H9 (cell line): ENCODE measurements at regions not wholly inside any gene's neighbourhood (a gene's known extent, or its start where the extent isn't known, plus 50 kb on each side); places are given as distances from the start of the nearest gene placed in this dataset.

Experiments used
- DNase-seq: peaks from one replicate; pipeline ENCODE4 v3.0.0-alpha.2; 2017
- H2AFZ ChIP-seq: one replicate; pipeline ENCODE4 v1.6.1; 2013; ENCODE audit warnings: mild to moderate bottlenecking, low read length, control low read depth, moderate library complexity
- H2AK5ac ChIP-seq: 2 replicates; pipeline ENCODE4 v1.6.1; 2013; ENCODE audit warnings: low read length, control low read depth, mixed read lengths; ENCODE audit not compliant: insufficient read length
- H2BK120ac ChIP-seq: one replicate; pipeline ENCODE4 v1.6.1; 2013; ENCODE audit warnings: low read depth, mild to moderate bottlenecking, low read length, control low read depth, inconsistent platforms; ENCODE audit not compliant: poor library complexity, severe bottlenecking
- H2BK12ac ChIP-seq: 2 replicates; pipeline ENCODE4 v1.6.1; 2013; ENCODE audit warnings: low read length, control low read depth, mixed read lengths, low read depth; ENCODE audit not compliant: insufficient read length
- H2BK15ac ChIP-seq: 2 replicates; pipeline ENCODE4 v1.6.1; 2013; ENCODE audit warnings: low read depth, low read length, control low read depth
- H2BK20ac ChIP-seq: one replicate; pipeline ENCODE4 v1.6.1; 2013; ENCODE audit warnings: low read depth, mild to moderate bottlenecking, low read length, control low read depth, inconsistent platforms; ENCODE audit not compliant: poor library complexity, severe bottlenecking
- H2BK5ac ChIP-seq: 2 replicates; pipeline ENCODE4 v1.6.1; 2013; ENCODE audit warnings: low read length, control low read depth, mixed read lengths; ENCODE audit not compliant: insufficient read length
- H3K14ac ChIP-seq: 2 replicates; pipeline ENCODE4 v1.6.1; 2013; ENCODE audit warnings: low read length, control low read depth; ENCODE audit not compliant: insufficient read depth
- H3K18ac ChIP-seq: 2 replicates; pipeline ENCODE4 v1.6.1; 2013; ENCODE audit warnings: low read depth, mild to moderate bottlenecking, mixed read lengths, low read length, control low read depth; ENCODE audit not compliant: insufficient read length
- H3K23ac ChIP-seq: 2 replicates; pipeline ENCODE4 v1.6.1; 2013; ENCODE audit warnings: low read length, control low read depth, mixed read lengths, low read depth; ENCODE audit not compliant: insufficient read length
- H3K23me2 ChIP-seq: 2 replicates; pipeline ENCODE4 v1.6.1; 2013; ENCODE audit warnings: low read depth, mild to moderate bottlenecking, mixed read lengths, low read length, control low read depth; ENCODE audit not compliant: insufficient read length, poor library complexity, severe bottlenecking
- H3K27ac ChIP-seq: 2 replicates; pipeline ENCODE4 v1.5.1; 2013; ENCODE audit warnings: low read length, control low read depth, mixed read lengths, low read depth; ENCODE audit not compliant: insufficient read length
- H3K27me3 ChIP-seq: 2 replicates; pipeline ENCODE4 v1.6.1; 2013; ENCODE audit warnings: low read length, control low read depth, inconsistent platforms; ENCODE audit not compliant: insufficient read depth
- H3K4ac ChIP-seq: 2 replicates; pipeline ENCODE4 v1.6.1; 2013; ENCODE audit warnings: low read depth, mild to moderate bottlenecking, control low read depth, inconsistent platforms, low read length, moderate library complexity
- H3K4me1 ChIP-seq: 2 replicates; pipeline ENCODE4 v1.6.1; 2013; ENCODE audit warnings: low read length, control low read depth, inconsistent platforms; ENCODE audit not compliant: insufficient read depth
- H3K4me2 ChIP-seq: 2 replicates; pipeline ENCODE4 v1.6.1; 2013; ENCODE audit warnings: low read length, control low read depth, mixed read lengths; ENCODE audit not compliant: insufficient read length, insufficient read depth
- H3K56ac ChIP-seq: 2 replicates; pipeline ENCODE4 v1.6.1; 2013; ENCODE audit warnings: low read depth, mild to moderate bottlenecking, mixed read lengths, low read length, control low read depth; ENCODE audit not compliant: insufficient read length
- H3K79me1 ChIP-seq: 2 replicates; pipeline ENCODE4 v1.6.1; 2013; ENCODE audit warnings: low read depth, mild to moderate bottlenecking, moderate library complexity, low read length, control low read depth, inconsistent platforms; ENCODE audit not compliant: insufficient read depth, poor library complexity, severe bottlenecking
- H3K79me2 ChIP-seq: 2 replicates; pipeline ENCODE4 v1.6.1; 2013; ENCODE audit warnings: low read length, control low read depth, inconsistent platforms; ENCODE audit not compliant: insufficient read depth
- H3K9ac ChIP-seq: 2 replicates; pipeline ENCODE4 v1.6.1; 2013; ENCODE audit warnings: low read length, control low read depth, mixed read lengths; ENCODE audit not compliant: insufficient read length; ENCODE audit errors: extremely low read depth
- H3K9me3 ChIP-seq: one replicate; pipeline ENCODE4 v1.6.1; 2013; ENCODE audit warnings: low read depth, low read length, inconsistent platforms; ENCODE audit not compliant: control insufficient read depth
- H3T11ph ChIP-seq: one replicate; pipeline ENCODE4 v1.6.1; 2013; ENCODE audit warnings: mild to moderate bottlenecking, low read length, control low read depth, inconsistent platforms
- H4K20me1 ChIP-seq: one replicate; pipeline ENCODE4 v1.6.1; 2013; ENCODE audit not compliant: control insufficient read depth, insufficient read length, insufficient read depth
- H4K5ac ChIP-seq: 2 replicates; pipeline ENCODE4 v1.6.1; 2013; ENCODE audit warnings: low read depth, mild to moderate bottlenecking, mixed read lengths, low read length, control low read depth; ENCODE audit not compliant: insufficient read length
- H4K8ac ChIP-seq: replicated peaks from 2 replicates; pipeline ENCODE4 v1.6.1; 2013; ENCODE audit warnings: low read length, control low read depth, mixed read lengths, low read depth; ENCODE audit not compliant: insufficient read length
- H4K91ac ChIP-seq: 2 replicates; pipeline ENCODE4 v1.6.1; 2013; ENCODE audit warnings: low read depth, mild to moderate bottlenecking, moderate library complexity, mixed read lengths, low read length, control low read depth; ENCODE audit not compliant: insufficient read length
- H3K27ac Mint-ChIP-seq, 3 experiments: 2 replicates in 2 of 3; 3 replicates in 1 of 3; pipeline ENCODE4 v1.8.0; 2020 to 2021; ENCODE audit warnings: mixed read lengths in 3 of 3, mild to moderate bottlenecking in 1 of 3, moderate library complexity in 1 of 3
- H3K27me3 Mint-ChIP-seq: 2 replicates; pipeline ENCODE4 v1.8.0; 2021; ENCODE audit warnings: low read depth, mild to moderate bottlenecking, moderate library complexity, mixed read lengths
- H3K36me3 Mint-ChIP-seq, 3 experiments: 2 replicates in 2 of 3; 3 replicates in 1 of 3; pipeline ENCODE4 v1.8.0; 2020 to 2021; ENCODE audit warnings: low read depth in 3 of 3, mixed read lengths in 3 of 3; ENCODE audit not compliant: insufficient read depth in 1 of 3
- H3K4me1 Mint-ChIP-seq, 2 experiments: 2 replicates each; pipeline ENCODE4 v1.8.0; 2020; ENCODE audit warnings: mixed read lengths in 2 of 2
- H3K4me3 Mint-ChIP-seq, 2 experiments: 2 replicates in 1 of 2; 3 replicates in 1 of 2; pipeline ENCODE4 v1.8.0; 2020 to 2021; ENCODE audit warnings: mild to moderate bottlenecking in 2 of 2, mixed read lengths in 2 of 2, moderate library complexity in 1 of 2
- H3K9me3 Mint-ChIP-seq, 2 experiments: 2 replicates in 1 of 2; 3 replicates in 1 of 2; pipeline ENCODE4 v1.8.0; 2020; ENCODE audit warnings: mild to moderate bottlenecking in 2 of 2, mixed read lengths in 2 of 2, moderate library complexity in 1 of 2
- CTCF ChIP-seq: fragments of 200-600 bp; sonication (generic); conservative IDR thresholded peaks from 3 replicates; pipeline ENCODE4 v1.8.0; 2021; ENCODE audit warnings: antibody characterized with exemption, mild to moderate bottlenecking
- WGBS: extraction: QIAGEN DNeasy Blood & Tissue Kit; methylation state at CpG from one replicate; pipeline ENCODE4 v1.1.7; 2013; ENCODE audit warnings: missing lambda C conversion rate, low lambda C conversion rate, mixed read lengths; ENCODE audit not compliant: insufficient read length; ENCODE audit errors: extremely low coverage; 5-methylcytosine and 5-hydroxymethylcytosine counted together

GRCh38 chr13:80477661-80478443, 136.9 kb upstream of the SPRY2 start:
- H2BK20ac ChIP-seq = no peak overlapping the region
- no peak overlapping the region for H3T11ph ChIP-seq
- H2AK5ac ChIP-seq = no peak overlapping the region
- H3K4me1 Mint-ChIP-seq = no peaks in the 10 kb centered on the region
- H3K36me3 Mint-ChIP-seq = no peaks in the 10 kb centered on the region
- H3K27ac Mint-ChIP-seq = peak overlapping the region in 1 of 3 experiments; percentile 30; a peak in 1 of 7 replicates
- H3K27me3 ChIP-seq = no peaks in the 10 kb centered on the region
- no peak overlapping the region for H3K23ac ChIP-seq
- no peak overlapping the region for H2BK12ac ChIP-seq
- H4K91ac ChIP-seq = no peak overlapping the region
- no peak overlapping the region for H4K5ac ChIP-seq
- no peak overlapping the region for H2BK120ac ChIP-seq
- no peak overlapping the region for H3K14ac ChIP-seq
- H3K27ac ChIP-seq = no peak overlapping the region
- no peak overlapping the region for H2BK15ac ChIP-seq
- H2BK5ac ChIP-seq = no peak overlapping the region
- H3K79me1 ChIP-seq = no peaks in the 10 kb centered on the region
- no peak overlapping the region for H2AFZ ChIP-seq
- H4K8ac ChIP-seq = no peak overlapping the region
- H3K23me2 ChIP-seq = no peaks in the 10 kb centered on the region
- H3K79me2 ChIP-seq = no peaks in the 10 kb centered on the region
- no peaks in the 10 kb centered on the region for H4K20me1 ChIP-seq
- H3K4me1 ChIP-seq = no peaks in the 10 kb centered on the region
- H3K18ac ChIP-seq = no peak overlapping the region
- H3K27me3 Mint-ChIP-seq = no peaks in the 10 kb centered on the region
- no peak overlapping the region for H3K4ac ChIP-seq
- no CpG with 5 or more reads among the region's 5 CpGs for WGBS
- no peak overlapping the region for H3K56ac ChIP-seq
- no peaks in the 10 kb centered on the region for H3K9me3 Mint-ChIP-seq
- no peak overlapping the region for H3K4me3 Mint-ChIP-seq
- H3K4me2 ChIP-seq = no peak overlapping the region
- no peak overlapping the region for H3K9ac ChIP-seq
- no peaks in the 10 kb centered on the region for H3K9me3 ChIP-seq
- TF ChIP-seq CTCF = no peak
- no peak for DNase-seq
